Large intestine (tissue), 3 donors: ENCODE measurements at regions not wholly inside any gene's neighbourhood (a gene's known extent, or its start where the extent isn't known, plus 50 kb on each side); places are given as distances from the start of the nearest gene placed in this dataset.
"Not testable (repeated sequence)": the region's sequence is repeated elsewhere in the genome, so short reads cannot be mapped to it uniquely, and the experiment has no call there.

Source experiments
- DNase-seq, 2 donors: peaks; one replicate each; pipeline versions ENCODE4 v3.0.0 to v3.0.0-alpha.2; 2013
- H3K27ac ChIP-seq: one replicate; pipeline ENCODE4 v1.5.1; 2013; ENCODE audit warnings: low read length
- H3K27me3 ChIP-seq: 2 replicates; pipeline ENCODE4 v1.6.1; 2013; ENCODE audit warnings: low read length; ENCODE audit not compliant: control insufficient read depth, insufficient read depth
- H3K36me3 ChIP-seq: 2 replicates; pipeline ENCODE4 v1.6.1; 2013; ENCODE audit warnings: low read length; ENCODE audit not compliant: control insufficient read depth, insufficient read depth
- H3K4me1 ChIP-seq: one replicate; pipeline ENCODE4 v1.6.1; 2013; ENCODE audit warnings: low read length; ENCODE audit not compliant: control insufficient read depth, insufficient read depth
- H3K4me3 ChIP-seq: one replicate; pipeline ENCODE4 v1.5.1; 2013; ENCODE audit warnings: low read length
- H3K9me3 ChIP-seq: one replicate; pipeline ENCODE4 v1.6.1; 2013; ENCODE audit warnings: mild to moderate bottlenecking, low read depth, low read length, moderate library complexity; ENCODE audit not compliant: control insufficient read depth
- WGBS: methylation state at CpG from one replicate; pipeline ENCODE4 v1.1.5; 2013; ENCODE audit warnings: low lambda C conversion rate; ENCODE audit not compliant: insufficient coverage; 5-methylcytosine and 5-hydroxymethylcytosine counted together

- H3K9me3 ChIP-seq, H3K4me3 ChIP-seq, DNase-seq, H3K27ac ChIP-seq, H3K27me3 ChIP-seq, H3K4me1 ChIP-seq: not testable (repeated sequence)
- peaks cover 36% of the 10 kb centered on the region for H3K36me3 ChIP-seq
- WGBS, result no CpG with 5 or more reads among the region's 6 CpGs
Observed at GRCh38 chr16:70014915-70015314, 63.8 kb downstream of the CLEC18A start.

- H3K27ac ChIP-seq, H3K4me3 ChIP-seq, H3K9me3 ChIP-seq, H3K27me3 ChIP-seq, H3K4me1 ChIP-seq, DNase-seq: not testable (repeated sequence)
- WGBS, result no CpG with 5 or more reads among the region's 5 CpGs
- H3K36me3 ChIP-seq, result peaks cover 37% of the 10 kb centered on the region
Observed at GRCh38 chr16:70016751-70017150, 65.6 kb downstream of the CLEC18A start.

GRCh38 chr16:70018254-70018653 lies 67.1 kb downstream of the CLEC18A start:
- Histone ChIP-seq H3K4me1 (no peaks in the 10 kb centered on the region), H3K27me3 (no peaks in the 10 kb centered on the region), H3K4me3 (no peak overlapping the region), H3K9me3 (no peaks in the 10 kb centered on the region), H3K27ac (no peak overlapping the region), H3K36me3 (peaks cover 34% of the 10 kb centered on the region)
- peak in 1 of 2 donors; percentile 56 for DNase-seq
- no CpG with 5 or more reads among the region's 6 CpGs for WGBS

DNA sequence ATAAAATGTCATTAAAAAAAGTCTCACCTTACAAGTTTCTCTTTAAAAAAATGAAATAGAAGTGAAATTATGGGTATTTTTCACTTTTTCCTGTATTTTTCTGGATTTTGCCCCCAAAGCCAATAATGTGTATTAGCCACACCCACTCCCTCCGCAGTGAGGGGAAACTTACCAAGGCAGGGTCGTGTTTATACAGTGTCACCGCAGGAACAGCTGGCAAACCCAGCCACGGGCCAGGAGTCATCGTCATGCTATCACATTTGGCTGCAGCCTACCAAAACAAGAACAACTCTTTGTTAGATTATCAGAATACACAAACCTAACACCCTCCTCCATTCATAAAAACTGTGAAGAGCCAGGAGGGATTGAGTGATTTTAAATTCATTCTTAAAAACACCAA lies 72.1 kb downstream of the CLEC18A start:
- H3K36me3 ChIP-seq, result peaks cover 21% of the 10 kb centered on the region
- not testable (repeated sequence) for H3K27me3 ChIP-seq, H3K4me1 ChIP-seq, DNase-seq, H3K27ac ChIP-seq, H3K9me3 ChIP-seq, H3K4me3 ChIP-seq
- no CpG with 5 or more reads among the region's 5 CpGs for WGBS

- not testable (repeated sequence) for H3K4me3 ChIP-seq, H3K9me3 ChIP-seq, H3K27ac ChIP-seq, DNase-seq, H3K4me1 ChIP-seq, H3K27me3 ChIP-seq
- WGBS, result no CpG with 5 or more reads among the region's 5 CpGs
- H3K36me3 ChIP-seq, result peaks cover 19% of the 10 kb centered on the region
Observed at GRCh38 chr16:70023956-70024355, 72.8 kb downstream of the CLEC18A start.

DNA sequence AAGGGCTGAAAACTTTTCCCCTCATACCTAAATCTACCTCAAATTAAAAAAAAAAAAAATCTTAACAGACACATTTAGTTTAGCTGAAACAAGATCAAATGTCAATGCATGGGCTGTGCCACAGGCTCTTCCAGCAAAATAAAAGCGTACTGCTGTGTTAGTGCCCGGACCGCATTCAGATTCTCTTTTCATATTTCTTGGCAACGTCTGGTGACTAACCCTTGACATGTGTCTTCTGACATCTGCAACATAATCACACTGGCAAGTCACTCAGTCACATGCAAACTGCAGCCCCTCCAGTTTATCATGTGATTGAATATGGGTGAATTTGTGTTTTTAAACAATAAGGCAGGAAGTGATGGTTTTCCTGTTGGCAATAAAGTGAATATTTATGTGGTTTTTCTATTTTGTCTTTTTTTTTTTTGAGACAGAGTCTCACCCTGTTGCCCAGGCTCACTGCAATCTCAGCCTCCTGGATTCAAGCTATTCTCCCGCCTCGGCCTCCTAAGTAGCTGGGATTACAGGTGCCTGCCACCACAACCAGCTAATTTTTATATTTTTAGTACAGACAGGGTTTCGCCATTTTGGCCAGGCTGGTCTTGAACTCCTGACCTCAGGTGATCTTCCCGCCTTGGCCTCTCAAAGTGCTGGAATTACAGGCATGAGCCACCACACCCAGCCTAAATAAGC lies 75.2 kb downstream of the CLEC18A start:
- not testable (repeated sequence) for H3K4me3 ChIP-seq, H3K27ac ChIP-seq, DNase-seq, H3K9me3 ChIP-seq, H3K27me3 ChIP-seq, H3K4me1 ChIP-seq
- no CpG with 5 or more reads among the region's 8 CpGs for WGBS
- peaks cover 16% of the 10 kb centered on the region for H3K36me3 ChIP-seq

- H3K4me1 ChIP-seq, H3K9me3 ChIP-seq, H3K27me3 ChIP-seq, H3K4me3 ChIP-seq, DNase-seq, H3K27ac ChIP-seq: not testable (repeated sequence)
- peaks cover 13% of the 10 kb centered on the region for H3K36me3 ChIP-seq
- no CpG with 5 or more reads among the region's 10 CpGs for WGBS
Observed at GRCh38 chr16:70032906-70033305, 81.2 kb upstream of the PDPR start.

- H3K9me3 ChIP-seq, H3K4me1 ChIP-seq, DNase-seq, H3K4me3 ChIP-seq, H3K27ac ChIP-seq, H3K27me3 ChIP-seq: not testable (repeated sequence)
- peaks cover 18% of the 10 kb centered on the region for H3K36me3 ChIP-seq
- no CpG with 5 or more reads among the region's 3 CpGs for WGBS
Observed at GRCh38 chr16:70037913-70038312, 76.2 kb upstream of the PDPR start.

DNA sequence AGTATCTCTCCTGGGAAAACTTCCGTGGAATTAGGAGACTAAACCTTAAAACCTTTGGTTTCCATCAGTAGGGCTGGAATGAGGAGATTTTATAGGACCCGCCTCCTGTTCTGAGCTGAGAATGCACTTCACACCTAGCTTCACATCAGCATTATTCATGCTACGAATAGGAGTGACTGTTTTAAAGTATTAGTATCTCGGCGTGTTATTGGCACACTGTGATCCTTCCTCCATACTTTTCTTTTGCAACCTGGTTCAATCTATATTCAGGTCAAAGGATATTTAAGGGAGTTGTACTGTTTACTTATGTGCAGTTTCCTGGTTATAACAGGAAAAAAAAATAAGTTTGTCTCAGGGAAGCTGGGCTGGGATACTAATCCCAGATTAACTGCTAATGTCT lies 73.6 kb upstream of the PDPR start:
- peak in 1 of 2 donors; percentile 10 for DNase-seq
- not testable (repeated sequence) for H3K4me3 ChIP-seq, H3K9me3 ChIP-seq, H3K27ac ChIP-seq, H3K4me1 ChIP-seq, H3K27me3 ChIP-seq
- WGBS, result no CpG with 5 or more reads among the region's 5 CpGs
- H3K36me3 ChIP-seq, result peaks cover 12% of the 10 kb centered on the region

DNA sequence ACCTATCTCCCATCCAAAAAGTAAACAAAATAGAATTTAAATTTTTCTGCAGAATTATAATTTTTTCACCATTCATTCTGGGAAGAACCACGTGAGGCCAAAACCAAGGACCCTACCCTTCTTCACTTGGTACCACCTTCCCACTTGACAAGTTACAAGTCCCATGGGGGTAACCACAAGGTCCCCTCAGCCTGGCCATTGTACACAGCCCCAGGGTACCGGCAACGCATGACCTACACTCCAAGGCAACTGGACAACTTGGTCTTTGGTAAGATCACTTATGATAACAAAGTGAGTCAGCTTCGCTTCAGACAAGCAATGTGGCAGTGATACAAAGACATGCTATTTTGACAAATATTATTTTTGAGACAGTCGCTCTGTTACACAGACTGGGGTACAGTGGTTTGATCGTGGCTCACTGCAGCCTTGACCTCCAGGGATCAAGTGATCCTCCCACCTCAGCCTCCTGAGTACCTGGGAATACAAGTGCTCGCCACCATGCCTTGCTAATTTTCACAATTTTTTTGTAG lies 70.5 kb upstream of the PDPR start:
- not testable (repeated sequence) for H3K9me3 ChIP-seq, H3K27ac ChIP-seq, H3K4me1 ChIP-seq, H3K27me3 ChIP-seq, DNase-seq, H3K36me3 ChIP-seq, H3K4me3 ChIP-seq
- 100% methylated on average over 1 of the region's 7 CpGs for WGBS

DNA sequence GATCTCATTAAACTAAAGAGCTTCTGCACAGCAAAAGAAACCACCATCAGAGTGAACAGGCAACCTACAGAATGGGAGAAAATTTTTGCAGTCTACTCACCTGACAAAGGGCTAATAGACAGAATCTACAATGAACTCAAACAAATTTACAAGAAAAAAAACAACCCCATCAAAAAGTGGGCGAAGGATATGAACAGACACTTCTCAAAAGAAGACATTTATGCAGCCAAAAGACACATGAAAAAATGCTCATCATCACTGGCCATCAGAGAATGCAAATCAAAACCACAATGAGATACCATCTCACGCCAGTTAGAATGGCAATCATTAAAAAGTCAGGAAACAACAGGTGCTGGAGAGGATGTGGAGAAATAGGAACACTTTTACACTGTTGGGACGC lies 67.6 kb upstream of the PDPR start:
- H3K9me3 ChIP-seq, H3K36me3 ChIP-seq, H3K27me3 ChIP-seq, H3K4me1 ChIP-seq, H3K27ac ChIP-seq, H3K4me3 ChIP-seq, DNase-seq: not testable (repeated sequence)
- no CpG with 5 or more reads among the region's 3 CpGs for WGBS
